Glomerular endothelial cell (primary cell): ENCODE measurements at regions not wholly inside any gene's neighbourhood (a gene's known extent, or its start where the extent isn't known, plus 50 kb on each side); places are given as distances from the start of the nearest gene placed in this dataset.

ENCODE experiments used
- DNase-seq: peaks from one replicate; pipeline ENCODE4 v3.0.0-alpha.2; 2011; ENCODE audit warnings: low read depth, low spot score; ENCODE audit errors: extremely low read depth

GRCh38 chr6:140043762-140044378, 669.4 kb upstream of the CITED2 start:
- no peak for DNase-seq

- DNase-seq: no peak
Measured at GRCh38 chr6:140043357-140043756, 668.9 kb upstream of the CITED2 start.

- DNase-seq: no peak
Measured at GRCh38 chr6:140041571-140042332, 667.3 kb upstream of the CITED2 start.

GRCh38 chr6:140041056-140041455, 666.6 kb upstream of the CITED2 start:
- DNase-seq: no peak

DNA sequence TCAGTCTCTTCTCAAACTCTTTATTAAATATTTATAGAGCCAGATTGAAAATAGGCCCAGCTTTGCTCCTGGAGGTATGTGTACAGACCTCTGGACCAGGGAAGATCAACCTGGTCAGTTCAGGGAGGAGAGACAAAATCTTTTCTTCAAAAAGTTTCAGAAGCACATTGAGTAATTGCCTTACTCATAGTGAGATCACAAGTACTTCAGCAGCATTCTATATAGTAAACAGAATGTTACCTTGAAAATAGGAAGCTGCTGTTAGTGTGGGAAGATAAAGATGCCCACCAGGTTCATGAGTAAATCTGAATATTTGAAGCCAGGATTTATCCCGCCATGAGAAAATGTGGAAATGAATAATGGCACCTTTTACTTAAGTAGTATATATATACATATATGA, 665.9 kb upstream of the CITED2 start:
- DNase-seq: no peak

- no peak for DNase-seq
Measured at GRCh38 chr6:140039364-140039763, 664.9 kb upstream of the CITED2 start.

DNA sequence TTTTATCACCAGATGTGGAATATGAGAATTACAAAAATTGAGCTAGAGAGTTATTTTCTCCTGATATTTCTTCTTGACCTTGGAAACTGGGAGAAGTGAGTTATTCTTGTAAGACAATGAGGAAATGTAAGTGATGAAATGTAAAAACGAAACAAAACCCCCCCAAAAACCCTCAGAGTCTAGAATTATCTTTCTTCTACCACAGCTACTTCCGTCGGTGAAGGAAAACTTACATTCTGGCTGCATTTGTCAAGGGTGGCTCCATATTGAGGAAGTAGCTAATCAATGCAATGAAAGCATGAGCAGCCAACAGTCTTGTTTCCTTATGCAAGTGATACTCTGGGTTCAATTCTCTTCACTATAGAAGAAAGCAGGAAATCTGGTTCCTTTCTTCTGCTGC, 661.7 kb upstream of the CITED2 start:
- DNase-seq: no peak

GRCh38 chr6:140032189-140032588, 657.7 kb upstream of the CITED2 start:
- DNase-seq: no peak

DNA sequence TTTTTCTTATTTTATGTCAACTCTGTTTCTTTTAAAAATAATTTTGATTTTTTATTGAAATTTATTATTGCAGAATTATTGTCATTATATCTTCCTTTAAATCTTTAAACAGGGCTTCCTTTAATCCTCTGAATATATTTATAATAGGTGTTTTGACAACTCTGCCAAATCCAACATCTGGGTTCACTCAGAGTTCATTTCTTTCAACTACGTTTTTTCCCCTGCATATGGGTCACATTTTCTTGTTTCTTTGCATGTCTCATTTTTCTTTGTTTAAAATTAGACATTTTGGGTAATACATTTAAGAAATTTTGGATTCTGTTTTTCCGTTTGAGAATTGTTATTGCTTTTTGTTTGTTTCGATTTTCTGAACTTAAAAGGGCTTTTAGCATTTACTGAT, 655.1 kb upstream of the CITED2 start:
- no peak for DNase-seq

- no peak for DNase-seq
Measured at GRCh38 chr6:140027219-140027618, 652.8 kb upstream of the CITED2 start.

- no peak for DNase-seq
Measured at GRCh38 chr6:140026546-140026945, 652.1 kb upstream of the CITED2 start.

GRCh38 chr6:140025171-140025570, 650.7 kb upstream of the CITED2 start:
- DNase-seq: no peak

DNA sequence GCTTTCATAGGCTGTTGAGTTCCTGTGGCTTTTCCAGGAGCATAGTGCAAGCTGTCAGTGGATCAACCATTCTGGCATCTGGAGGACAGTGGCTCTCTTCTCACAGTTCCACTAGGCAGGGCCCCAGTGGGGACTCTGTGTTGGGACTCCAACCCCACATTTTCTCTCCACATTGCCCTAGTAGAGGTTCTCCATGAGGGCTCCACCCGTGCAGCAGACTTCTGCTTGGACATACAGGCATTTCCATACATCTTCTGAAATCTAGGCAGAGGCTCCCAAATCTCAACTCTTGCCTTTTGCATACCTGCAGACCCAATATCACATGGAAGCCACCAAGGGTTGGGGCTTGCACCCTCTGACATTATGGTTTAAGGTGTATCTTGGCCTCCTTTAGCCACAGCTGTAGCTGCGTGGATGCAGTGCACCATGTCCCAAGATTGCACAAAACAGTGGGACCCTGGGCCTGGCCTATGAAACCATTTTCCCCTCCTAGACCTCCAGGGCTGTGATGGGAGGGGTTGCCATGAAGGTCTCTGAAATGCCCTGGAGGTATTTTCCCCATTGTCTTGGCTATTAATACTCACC, 645.9 kb upstream of the CITED2 start:
- no peak for DNase-seq

GRCh38 chr6:140018588-140018987, 644.1 kb upstream of the CITED2 start:
- no peak for DNase-seq

DNA sequence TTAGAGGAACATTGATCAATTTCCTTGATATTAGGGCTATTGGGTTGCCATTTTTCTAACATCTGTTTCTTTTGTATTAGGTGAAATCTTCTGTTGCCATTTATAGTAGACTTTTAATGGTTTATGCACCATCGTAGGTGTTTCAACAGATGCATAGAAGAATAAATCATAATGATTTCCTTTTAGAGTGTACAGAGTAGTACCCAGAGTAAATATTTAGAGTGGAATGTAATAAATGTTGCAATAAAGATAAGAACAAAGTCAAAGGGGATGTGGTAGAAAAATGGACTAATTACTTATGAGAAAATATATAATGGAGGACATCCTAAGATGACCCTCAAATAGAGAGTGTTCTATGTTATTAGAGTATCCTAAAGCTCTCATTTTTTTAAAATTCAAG, 643.0 kb upstream of the CITED2 start:
- no peak for DNase-seq

DNA sequence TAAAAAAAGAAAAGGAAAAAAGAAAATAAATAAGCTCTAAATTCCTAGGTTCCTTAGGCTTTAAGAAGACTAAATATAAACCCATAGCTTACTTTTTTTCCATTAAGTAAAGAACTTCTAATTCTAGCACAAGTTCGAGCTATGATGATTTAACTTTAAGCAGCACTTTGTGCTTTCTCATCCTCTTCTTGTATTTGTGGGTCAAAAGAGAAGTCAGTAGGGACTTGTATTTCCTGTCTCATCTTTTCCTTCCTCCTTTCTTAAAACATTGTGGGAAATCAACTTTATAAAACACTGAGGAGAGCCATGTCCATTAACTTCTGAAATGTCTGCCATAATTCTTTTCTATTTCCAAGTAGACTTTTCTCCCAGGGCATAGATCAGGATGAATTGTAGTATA, 637.7 kb upstream of the CITED2 start:
- no peak for DNase-seq

GRCh38 chr6:140011537-140011936, 637.1 kb upstream of the CITED2 start:
- DNase-seq: no peak

DNA sequence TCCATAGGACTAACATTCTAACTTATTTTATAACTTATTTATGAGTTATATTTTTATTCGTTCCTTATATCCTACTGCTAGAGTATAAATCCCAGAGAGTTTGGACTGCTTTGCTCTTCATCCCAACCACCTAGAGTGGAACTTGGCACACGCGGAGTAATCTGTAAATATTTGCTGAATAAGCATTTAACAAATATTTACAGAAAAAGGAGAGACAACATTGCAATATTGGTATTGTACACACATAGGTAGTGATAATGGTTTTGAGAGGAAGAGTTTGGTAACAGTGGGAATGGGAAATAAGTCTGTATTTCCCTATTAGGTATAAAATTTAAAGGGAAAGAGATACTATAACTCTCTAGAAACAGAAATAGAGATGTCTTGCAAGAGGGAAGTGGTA, 634.8 kb upstream of the CITED2 start:
- DNase-seq: no peak

DNA sequence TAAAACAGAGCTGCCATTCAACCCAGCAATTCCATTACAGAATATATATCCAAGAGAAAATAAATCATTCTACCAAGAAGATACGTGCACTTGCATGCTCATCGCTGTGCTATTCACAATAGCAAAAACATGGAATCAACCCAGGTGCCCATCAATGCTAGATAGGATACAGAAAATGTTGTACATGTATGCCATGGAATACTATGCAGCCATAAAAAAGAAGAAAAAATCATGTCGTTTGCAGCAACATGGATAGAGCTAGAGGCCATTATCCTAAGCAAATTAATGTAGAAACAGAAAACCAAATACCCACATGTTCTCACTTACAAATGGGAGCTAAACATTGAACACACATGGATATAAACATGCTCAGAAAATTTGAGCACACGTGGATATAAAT, 633.1 kb upstream of the CITED2 start:
- no peak for DNase-seq

- DNase-seq: no peak
Measured at GRCh38 chr6:140003217-140003616, 628.8 kb upstream of the CITED2 start.

GRCh38 chr6:140002396-140003022, 628.1 kb upstream of the CITED2 start:
- DNase-seq: no peak

- DNase-seq: no peak
Measured at GRCh38 chr6:140001821-140002341, 627.4 kb upstream of the CITED2 start.
